GM12878 (cell line): ENCODE measurements at regions not wholly inside any gene's neighbourhood (a gene's known extent, or its start where the extent isn't known, plus 50 kb on each side); places are given as distances from the start of the nearest gene placed in this dataset.

Experiments used
- ATAC-seq: fragments of 200-7000 bp; cut with Tn5 transposase; 3 replicates; pipeline ENCODE4 v1.9.1; 2020; ENCODE audit warnings: mild to moderate bottlenecking, moderate library complexity
- BruUV-seq: library from RNA; stranded (reverse); fragments of 400-500 nt; replicated peaks from 2 replicates; lab custom pipeline; 2021; lab: Mats Ljungman, UMichigan
- CTCF ChIA-PET: fragments of 300-600 bp; sonication (Branson Sonifier 250); formaldehyde crosslinking; extraction: SDS; loops from one replicate; lab custom pipeline; 2021; ENCODE audit warnings: inconsistent platforms; lab: Yijun Ruan, JAX
- POLR2A ChIA-PET: fragments of 350-600 bp; formaldehyde crosslinking; extraction: SDS; loops from one replicate; lab custom pipeline; 2021; ENCODE audit warnings: inconsistent platforms; lab: Charles Lee
- RAD21 ChIA-PET: fragments of 300-600 bp; sonication (Branson Sonifier 250); formaldehyde crosslinking; loops from one replicate; lab custom pipeline; 2023; ENCODE audit warnings: antibody characterized with exemption; ENCODE audit not compliant: unreplicated experiment; lab: Charles Lee
- SMC1A ChIA-PET: fragments of 300-600 bp; sonication (Branson Sonifier 250); formaldehyde crosslinking; loops from one replicate; lab custom pipeline; 2023; ENCODE audit not compliant: unreplicated experiment, uncharacterized antibody; lab: Charles Lee
- DNase-seq: peaks from one replicate; pipeline ENCODE4 v3.0.0-alpha.2; 2011; ENCODE audit warnings: low read depth, low spot score
- FAIRE-seq: peaks from 3 replicates; lab custom pipeline; 2011; peaks lifted over from hg19 to GRCh38; lab: Jason Lieb, UNC
- H2AFZ ChIP-seq: 2 replicates; pipeline ENCODE4 v1.6.0; 2011; ENCODE audit warnings: low read depth, low read length, control low read depth; ENCODE audit not compliant: control insufficient read depth
- H3K27ac ChIP-seq: 2 replicates; pipeline ENCODE4 v1.5.1; 2011; ENCODE audit warnings: control low read depth; ENCODE audit not compliant: control insufficient read depth, insufficient read depth
- H3K27me3 ChIP-seq, 2 experiments: replicated peaks in 1 of 2; 2 replicates each; pipeline versions ENCODE4 v1.6.0 to v1.6.1; 2011; ENCODE audit warnings: low read length in 1 of 2; ENCODE audit not compliant: control insufficient read depth in 2 of 2, insufficient read depth in 2 of 2
- H3K36me3 ChIP-seq, 2 experiments: 2 replicates each; pipeline ENCODE4 v1.5.1; 2011; ENCODE audit warnings: low read length in 1 of 2; ENCODE audit not compliant: control insufficient read depth in 2 of 2, insufficient read depth in 2 of 2
- H3K4me1 ChIP-seq: 2 replicates; pipeline ENCODE4 v1.6.1; 2011; ENCODE audit warnings: mild to moderate bottlenecking, low read length, moderate library complexity, mixed read lengths; ENCODE audit not compliant: control insufficient read depth, insufficient read depth
- H3K4me2 ChIP-seq: 2 replicates; pipeline ENCODE4 v1.6.0; 2011; ENCODE audit warnings: control low read depth; ENCODE audit not compliant: control insufficient read depth, insufficient read depth
- H3K4me3 ChIP-seq: fragments of 200-600 bp; sonication (generic); 2 replicates; pipeline ENCODE4 v1.5.1; 2016
- H3K79me2 ChIP-seq: 2 replicates; pipeline ENCODE4 v1.6.0; 2011; ENCODE audit warnings: low read length; ENCODE audit not compliant: control insufficient read depth, insufficient read depth
- H3K9ac ChIP-seq: 2 replicates; pipeline ENCODE4 v1.8.0; 2011; ENCODE audit warnings: low read length, control low read depth, mixed read lengths; ENCODE audit not compliant: control insufficient read depth, insufficient read depth
- H3K9me3 ChIP-seq: replicated peaks from 3 replicates; pipeline ENCODE4 v1.5.1; 2011; ENCODE audit warnings: mild to moderate bottlenecking, low read length; ENCODE audit not compliant: control insufficient read depth, insufficient read depth
- H4K20me1 ChIP-seq: 2 replicates; pipeline ENCODE4 v1.6.0; 2011; ENCODE audit not compliant: control insufficient read depth, insufficient read depth
- CHD2 ChIP-seq: IDR thresholded peaks from 2 replicates; pipeline ENCODE4 v1.6.1; 2011; ENCODE audit warnings: low read depth, low read length, improper control_type of control experiment, borderline replicate concordance
- E2F8 ChIP-seq: fragments of 450-650 bp; IDR thresholded peaks from 2 replicates; pipeline ENCODE4 v1.6.1; 2018; ENCODE audit warnings: mild to moderate bottlenecking, low read depth, moderate library complexity; ENCODE audit not compliant: partially characterized antibody
- KLF5 ChIP-seq: fragments of 450-650 bp; IDR thresholded peaks from 2 replicates; pipeline ENCODE4 v1.6.1; 2014; ENCODE audit warnings: mild to moderate bottlenecking; ENCODE audit not compliant: partially characterized antibody
- MYB ChIP-seq: fragments of 150-350 bp; IDR thresholded peaks from 2 replicates; pipeline ENCODE4 v1.6.1; 2014; ENCODE audit warnings: mild to moderate bottlenecking, low read depth, low read length, borderline replicate concordance
- NKRF ChIP-seq: fragments of 450-650 bp; conservative IDR thresholded peaks from 2 replicates; pipeline ENCODE4 v1.6.1; 2017; ENCODE audit warnings: mild to moderate bottlenecking, moderate library complexity
- POLR2A ChIP-seq: IDR thresholded peaks from 2 replicates; pipeline ENCODE4 v1.6.1; 2011; ENCODE audit warnings: low read depth, mild to moderate bottlenecking, low read length
- POLR2AphosphoS5 ChIP-seq: IDR thresholded peaks from 2 replicates; pipeline ENCODE4 v1.6.1; 2011; ENCODE audit warnings: mild to moderate bottlenecking, low read length, inconsistent platforms
- SKIL ChIP-seq: fragments of 450-650 bp; IDR thresholded peaks from 2 replicates; pipeline ENCODE4 v1.6.1; 2017; ENCODE audit warnings: mild to moderate bottlenecking, low read depth, inconsistent platforms; ENCODE audit not compliant: poor library complexity, severe bottlenecking
- SMC3 ChIP-seq: IDR thresholded peaks from 2 replicates; pipeline ENCODE4 v1.6.1; 2011; ENCODE audit warnings: low read length, improper control_type of control experiment, borderline replicate concordance
- SREBF1 ChIP-seq: IDR thresholded peaks from 2 replicates; pipeline ENCODE4 v1.6.1; 2012; ENCODE audit warnings: mild to moderate bottlenecking, low read length
- TBL1XR1 ChIP-seq: IDR thresholded peaks from 2 replicates; pipeline ENCODE4 v1.6.1; 2012; ENCODE audit warnings: low read depth, low read length, improper control_type of control experiment
- TCF3 ChIP-seq: IDR thresholded peaks from 2 replicates; pipeline ENCODE4 v1.6.1; 2012; ENCODE audit warnings: low read depth, mild to moderate bottlenecking, low read length, borderline replicate concordance; ENCODE audit not compliant: insufficient read depth
- ZNF207 ChIP-seq: fragments of 450-650 bp; IDR thresholded peaks from 2 replicates; pipeline ENCODE4 v1.6.1; 2014; ENCODE audit warnings: antibody characterized with exemption, mild to moderate bottlenecking, borderline replicate concordance
- WGBS: methylation state at CpG from one replicate; pipeline ENCODE4 v1.1.6; 2016; ENCODE audit warnings: low lambda C conversion rate; ENCODE audit not compliant: insufficient replicate concordance, insufficient coverage; ENCODE audit errors: missing lambda C conversion rate; 5-methylcytosine and 5-hydroxymethylcytosine counted together
- in situ Hi-C: fragments of 300-500 bp; cut with MboI; formaldehyde crosslinking; loops from 9 replicates; pipeline ENCODE4 v1.14.3; 2018; ENCODE audit warnings: mixed read lengths
- intact Hi-C: fragments of 100-400 bp; cut with micrococcal nuclease; formaldehyde crosslinking; loops from one replicate; pipeline ENCODE4 v1.14.2; 2022; ENCODE audit not compliant: unreplicated experiment

- no peak for TF ChIP-seq ZNF207
- TF ChIP-seq KLF5 = no peak
- no peak for TF ChIP-seq MYB
Measured at GRCh38 chr13:99898421-99898820, 73.1 kb downstream of the ZIC5 start (continued).

- Histone ChIP-seq H3K9ac (no peak overlapping the region), H2AFZ (no peak overlapping the region), H3K36me3 (no peaks in the 10 kb centered on the region), H3K9me3 (no peaks in the 10 kb centered on the region), H3K4me2 (no peak overlapping the region), H3K27ac (no peak overlapping the region), H3K79me2 (no peaks in the 10 kb centered on the region), H3K4me3 (no peak overlapping the region), H4K20me1 (no peaks in the 10 kb centered on the region), H3K27me3 (peaks cover 0 to 12% of the 10 kb centered on the region in 2 experiments; a peak in 2 of 4 replicates), H3K4me1 (no peaks in the 10 kb centered on the region)
- no TSS peak for BruUV-seq
- ATAC-seq (no peak), FAIRE-seq (no peak), DNase-seq (no peak)
- CTCF ChIA-PET = interaction anchor here (0.8 to 5.2 kb wide), 2 partner anchors 617 to 628 kb away, joined by 3 to 33 read pairs; no protein-coding TSS in a partner anchor
- POLR2A ChIA-PET = no interaction called here
- 35% methylated on average over 7 of the region's 7 CpGs for WGBS
- RAD21 ChIA-PET = no interaction called here
- intact Hi-C loops = no loop called here
- in situ Hi-C loops = no loop called here
- SMC1A ChIA-PET = no interaction called here
- TF ChIP-seq E2F8 (no peak), SREBF1 (no peak), SMC3 (no peak), TBL1XR1 (no peak), TCF3 (no peak), SKIL (no peak), POLR2AphosphoS5 (no peak), NKRF (no peak), POLR2A (no peak), CHD2 (no peak)
Measured at GRCh38 chr13:99897076-99897440, 74.5 kb downstream of the ZIC5 start.
